OCI-LY7 (cell line): ENCODE measurements at regions not wholly inside any gene's neighbourhood (a gene's known extent, or its start where the extent isn't known, plus 50 kb on each side); places are given as distances from the start of the nearest gene placed in this dataset.

Experiments used
- CTCF ChIP-seq: fragments of 200-600 bp; sonication (generic); conservative IDR thresholded peaks from 2 replicates; pipeline ENCODE4 v1.5.1; 2014; ENCODE audit warnings: mild to moderate bottlenecking, antibody characterized with exemption, low read length, moderate library complexity, mixed read lengths
- EZH2phosphoT487 ChIP-seq: fragments of 200-600 bp; sonication (generic); IDR thresholded peaks from 2 replicates; pipeline ENCODE4 v1.6.1; 2018; ENCODE audit warnings: low read depth, borderline replicate concordance, mild to moderate bottlenecking, mixed run types, antibody characterized with exemption, low read length, moderate library complexity, mixed read lengths

- TF ChIP-seq CTCF, result no peak
- no peak for TF ChIP-seq EZH2phosphoT487
Measured at GRCh38 chr2:101644842-101645383, 52.6 kb upstream of the MAP4K4 start.
